Hepatocyte (in vitro differentiated cells): ENCODE measurements at regions not wholly inside any gene's neighbourhood (a gene's known extent, or its start where the extent isn't known, plus 50 kb on each side); places are given as distances from the start of the nearest gene placed in this dataset.

ENCODE experiments used
- DNase-seq: peaks from one replicate; pipeline ENCODE4 v3.0.0-alpha.2; 2016; ENCODE audit warnings: low spot score
- H2AFZ ChIP-seq: fragments of 200-600 bp; sonication (generic); 2 replicates; pipeline ENCODE4 v1.6.0; 2016; ENCODE audit warnings: antibody characterized with exemption, mild to moderate bottlenecking
- H3K27ac ChIP-seq: fragments of 200-600 bp; sonication (generic); 2 replicates; pipeline ENCODE4 v1.5.1; 2016; ENCODE audit warnings: mild to moderate bottlenecking
- H3K27me3 ChIP-seq: fragments of 200-600 bp; sonication (generic); 2 replicates; pipeline ENCODE4 v1.6.1; 2016
- H3K36me3 ChIP-seq: fragments of 200-600 bp; sonication (generic); replicated peaks from 2 replicates; pipeline ENCODE4 v1.5.1; 2016; ENCODE audit warnings: low read depth; ENCODE audit not compliant: insufficient read depth
- H3K4me1 ChIP-seq: fragments of 200-600 bp; sonication (generic); 2 replicates; pipeline ENCODE4 v1.5.1; 2016; ENCODE audit warnings: mild to moderate bottlenecking, moderate library complexity; ENCODE audit not compliant: insufficient read depth
- H3K4me2 ChIP-seq: fragments of 200-600 bp; sonication (generic); 2 replicates; pipeline ENCODE4 v1.6.0; 2016
- H3K4me3 ChIP-seq: fragments of 200-600 bp; sonication (generic); 2 replicates; pipeline ENCODE4 v1.5.1; 2016; ENCODE audit warnings: mild to moderate bottlenecking
- H3K79me2 ChIP-seq: fragments of 200-600 bp; sonication (generic); 2 replicates; pipeline ENCODE4 v1.6.0; 2017; ENCODE audit warnings: mild to moderate bottlenecking
- H3K9me2 ChIP-seq: fragments of 200-600 bp; sonication (generic); replicated peaks from 2 replicates; pipeline ENCODE4 v1.6.0; 2017; ENCODE audit warnings: mild to moderate bottlenecking; ENCODE audit not compliant: insufficient read depth
- H3K9me3 ChIP-seq: fragments of 200-600 bp; sonication (generic); 2 replicates; pipeline ENCODE4 v1.5.1; 2016; ENCODE audit warnings: low read depth, mild to moderate bottlenecking
- H4K20me1 ChIP-seq: fragments of 200-600 bp; sonication (generic); 2 replicates; pipeline ENCODE4 v1.6.0; 2016; ENCODE audit warnings: mild to moderate bottlenecking; ENCODE audit not compliant: insufficient read depth, poor library complexity, severe bottlenecking
- CTCF ChIP-seq: fragments of 200-600 bp; sonication (generic); IDR thresholded peaks from 2 replicates; pipeline ENCODE4 v1.5.1; 2016; ENCODE audit warnings: antibody characterized with exemption, mild to moderate bottlenecking; ENCODE audit not compliant: poor library complexity
- EZH2 ChIP-seq: fragments of 200-600 bp; sonication (generic); IDR thresholded peaks from 2 replicates; pipeline ENCODE4 v1.6.1; 2016; ENCODE audit warnings: antibody characterized with exemption, mild to moderate bottlenecking, borderline replicate concordance
- EZH2phosphoT487 ChIP-seq: fragments of 200-600 bp; sonication (generic); IDR thresholded peaks from one replicate; pipeline ENCODE4 v1.6.1; 2018; ENCODE audit warnings: antibody characterized with exemption, mild to moderate bottlenecking, low read depth, moderate library complexity; ENCODE audit not compliant: unreplicated experiment, severe bottlenecking
- WGBS: methylation state at CpG from one replicate; pipeline ENCODE4 v1.1.6; 2016; ENCODE audit warnings: low lambda C conversion rate; ENCODE audit errors: missing lambda C conversion rate; 5-methylcytosine and 5-hydroxymethylcytosine counted together

- Histone ChIP-seq H3K9me2 (no peaks in the 10 kb centered on the region), H3K4me1 (no peaks in the 10 kb centered on the region), H3K4me2 (no peak overlapping the region), H3K27ac (no peak overlapping the region), H3K27me3 (no peaks in the 10 kb centered on the region), H3K36me3 (no peaks in the 10 kb centered on the region), H2AFZ (no peak overlapping the region), H3K4me3 (no peak overlapping the region), H3K9me3 (no peaks in the 10 kb centered on the region), H3K79me2 (no peaks in the 10 kb centered on the region), H4K20me1 (no peaks in the 10 kb centered on the region)
- TF ChIP-seq EZH2 (no peak), CTCF (no peak), EZH2phosphoT487 (no peak)
- DNase-seq = no peak
- 64% methylated on average over 1 of the region's 1 CpG for WGBS
These were observed 973.8 kb downstream of the ROBO2 start for GRCh38 chr3:78013653-78014052.

GRCh38 chr3:78015856-78016255, 976.0 kb downstream of the ROBO2 start:
- H3K9me3 ChIP-seq = no peaks in the 10 kb centered on the region
- no peaks in the 10 kb centered on the region for H4K20me1 ChIP-seq
- no peak overlapping the region for H3K27ac ChIP-seq
- DNase-seq = no peak
- no peaks in the 10 kb centered on the region for H3K4me1 ChIP-seq
- H3K4me2 ChIP-seq = no peak overlapping the region
- no peaks in the 10 kb centered on the region for H3K79me2 ChIP-seq
- H3K27me3 ChIP-seq = no peaks in the 10 kb centered on the region
- WGBS = 79% methylated on average over 1 of the region's 1 CpG
- no peak overlapping the region for H2AFZ ChIP-seq
- no peaks in the 10 kb centered on the region for H3K9me2 ChIP-seq
- H3K36me3 ChIP-seq = no peaks in the 10 kb centered on the region
- no peak for TF ChIP-seq CTCF
- TF ChIP-seq EZH2phosphoT487 = no peak
- TF ChIP-seq EZH2 = no peak
- H3K4me3 ChIP-seq = no peak overlapping the region

- no peak overlapping the region for H3K4me2 ChIP-seq
- H3K4me1 ChIP-seq = no peaks in the 10 kb centered on the region
- H4K20me1 ChIP-seq = no peaks in the 10 kb centered on the region
- H3K9me3 ChIP-seq = no peaks in the 10 kb centered on the region
- H3K79me2 ChIP-seq = no peaks in the 10 kb centered on the region
- no peaks in the 10 kb centered on the region for H3K36me3 ChIP-seq
- no peak overlapping the region for H3K4me3 ChIP-seq
- H3K27ac ChIP-seq = no peak overlapping the region
- H2AFZ ChIP-seq = no peak overlapping the region
- TF ChIP-seq EZH2 (no peak), EZH2phosphoT487 (no peak), CTCF (no peak)
- H3K9me2 ChIP-seq = no peaks in the 10 kb centered on the region
- WGBS = 85% methylated on average over 3 of the region's 3 CpGs
- H3K27me3 ChIP-seq = no peaks in the 10 kb centered on the region
- no peak for DNase-seq
These were observed 981.8 kb downstream of the ROBO2 start for GRCh38 chr3:78021710-78022109.

- H3K27me3 ChIP-seq = no peaks in the 10 kb centered on the region
- no peaks in the 10 kb centered on the region for H3K9me3 ChIP-seq
- no peaks in the 10 kb centered on the region for H3K36me3 ChIP-seq
- H3K79me2 ChIP-seq = no peaks in the 10 kb centered on the region
- H2AFZ ChIP-seq = no peak overlapping the region
- no peaks in the 10 kb centered on the region for H3K4me1 ChIP-seq
- TF ChIP-seq EZH2 (no peak), CTCF (no peak), EZH2phosphoT487 (no peak)
- no peak for DNase-seq
- no peak overlapping the region for H3K4me2 ChIP-seq
- no peak overlapping the region for H3K27ac ChIP-seq
- H3K9me2 ChIP-seq = no peaks in the 10 kb centered on the region
- no peaks in the 10 kb centered on the region for H4K20me1 ChIP-seq
- H3K4me3 ChIP-seq = no peak overlapping the region
- 90% methylated on average over 5 of the region's 5 CpGs for WGBS
These were observed 982.3 kb downstream of the ROBO2 start for GRCh38 chr3:78022232-78022631.
